Activated T-cell treated with anti-CD3 and anti-CD28 coated beads, Interleukin-2, amount 50 U/mL, for 4 hours (primary cell): ENCODE measurements at regions not wholly inside any gene's neighbourhood (a gene's known extent, or its start where the extent isn't known, plus 50 kb on each side); places are given as distances from the start of the nearest gene placed in this dataset.

Source experiments
- ATAC-seq, 2 donors: fragments of 200-7000 bp; cut with Tn5 transposase; one replicate each; pipeline ENCODE4 v1.10.0; 2021
- DNase-seq: peaks from one replicate; pipeline ENCODE4 v3.0.0-alpha.2; 2020
- H3K27me3 Mint-ChIP-seq: one replicate; pipeline ENCODE4 v1.8.0; 2021; ENCODE audit warnings: low read depth, mixed read lengths
- H3K36me3 Mint-ChIP-seq: one replicate; pipeline ENCODE4 v1.8.0; 2022; ENCODE audit warnings: mixed read lengths; ENCODE audit not compliant: insufficient read depth
- H3K4me1 Mint-ChIP-seq: one replicate; pipeline ENCODE4 v1.8.0; 2021; ENCODE audit warnings: low read depth, mixed read lengths
- H3K4me3 Mint-ChIP-seq: one replicate; pipeline ENCODE4 v1.8.0; 2021; ENCODE audit warnings: mild to moderate bottlenecking, moderate library complexity, mixed read lengths
- H3K9me3 Mint-ChIP-seq: one replicate; pipeline ENCODE4 v1.8.0; 2021; ENCODE audit warnings: mixed read lengths

GRCh38 chr5:167987490-167988280 is 303.8 kb upstream of the WWC1 start:
- ATAC-seq (no peak), DNase-seq (no peak)
- Mint-ChIP-seq H3K27me3 (no peaks in the 10 kb centered on the region), H3K4me1 (no peaks in the 10 kb centered on the region), H3K36me3 (no peaks in the 10 kb centered on the region), H3K4me3 (no peak overlapping the region), H3K9me3 (peaks cover 4% of the 10 kb centered on the region)

- Mint-ChIP-seq H3K36me3 (no peaks in the 10 kb centered on the region), H3K27me3 (no peaks in the 10 kb centered on the region), H3K4me1 (no peaks in the 10 kb centered on the region), H3K9me3 (no peaks in the 10 kb centered on the region), H3K4me3 (no peak overlapping the region)
- DNase-seq = no peak
- ATAC-seq = no peak
Observed at GRCh38 chr5:167992868-167993267, 298.6 kb upstream of the WWC1 start.

- Mint-ChIP-seq H3K4me3 (no peak overlapping the region), H3K27me3 (no peaks in the 10 kb centered on the region), H3K4me1 (no peaks in the 10 kb centered on the region), H3K36me3 (no peaks in the 10 kb centered on the region), H3K9me3 (no peaks in the 10 kb centered on the region)
- no peak for ATAC-seq
- DNase-seq = no peak
Observed at GRCh38 chr5:167993771-167994170, 297.7 kb upstream of the WWC1 start.

GRCh38 chr5:167995844-167996425 is 295.5 kb upstream of the WWC1 start:
- no peaks in the 10 kb centered on the region for H3K27me3 Mint-ChIP-seq
- DNase-seq = no peak
- no peaks in the 10 kb centered on the region for H3K36me3 Mint-ChIP-seq
- no peak overlapping the region for H3K4me3 Mint-ChIP-seq
- H3K9me3 Mint-ChIP-seq = no peaks in the 10 kb centered on the region
- ATAC-seq = no peak
- H3K4me1 Mint-ChIP-seq = no peaks in the 10 kb centered on the region

- no peaks in the 10 kb centered on the region for H3K36me3 Mint-ChIP-seq
- ATAC-seq = no peak
- no peak overlapping the region for H3K4me3 Mint-ChIP-seq
- no peaks in the 10 kb centered on the region for H3K27me3 Mint-ChIP-seq
- no peak for DNase-seq
- no peaks in the 10 kb centered on the region for H3K9me3 Mint-ChIP-seq
- H3K4me1 Mint-ChIP-seq = no peaks in the 10 kb centered on the region
Observed at GRCh38 chr5:167998148-167998767, 293.2 kb upstream of the WWC1 start.

GRCh38 chr5:167999182-167999581 is 292.3 kb upstream of the WWC1 start:
- no peaks in the 10 kb centered on the region for H3K4me1 Mint-ChIP-seq

GRCh38 chr5:168001318-168001717 is 290.1 kb upstream of the WWC1 start:
- DNase-seq (no peak), ATAC-seq (no peak)
- H3K4me3 Mint-ChIP-seq = no peak overlapping the region
- no peaks in the 10 kb centered on the region for H3K27me3 Mint-ChIP-seq
- no peaks in the 10 kb centered on the region for H3K36me3 Mint-ChIP-seq
- H3K9me3 Mint-ChIP-seq = no peaks in the 10 kb centered on the region
- no peaks in the 10 kb centered on the region for H3K4me1 Mint-ChIP-seq

More at GRCh38 chr5:167999182-167999581, 292.3 kb upstream of the WWC1 start:
- Mint-ChIP-seq H3K36me3 (no peaks in the 10 kb centered on the region), H3K4me3 (no peak overlapping the region), H3K9me3 (no peaks in the 10 kb centered on the region), H3K27me3 (no peaks in the 10 kb centered on the region)
- DNase-seq (no peak), ATAC-seq (no peak)

- Mint-ChIP-seq H3K4me1 (no peaks in the 10 kb centered on the region), H3K36me3 (no peaks in the 10 kb centered on the region), H3K4me3 (no peak overlapping the region), H3K27me3 (no peaks in the 10 kb centered on the region), H3K9me3 (no peaks in the 10 kb centered on the region)
- DNase-seq (no peak), ATAC-seq (no peak)
Observed at GRCh38 chr5:168002116-168002515, 289.3 kb upstream of the WWC1 start.

- no peak for DNase-seq
- Mint-ChIP-seq H3K9me3 (no peaks in the 10 kb centered on the region), H3K27me3 (no peaks in the 10 kb centered on the region), H3K36me3 (no peaks in the 10 kb centered on the region), H3K4me3 (no peak overlapping the region), H3K4me1 (no peaks in the 10 kb centered on the region)
- ATAC-seq = no peak
Observed at GRCh38 chr5:168005093-168005492, 286.4 kb upstream of the WWC1 start.

- ATAC-seq = no peak
- no peak for DNase-seq
- Mint-ChIP-seq H3K27me3 (no peaks in the 10 kb centered on the region), H3K4me3 (no peak overlapping the region), H3K9me3 (no peaks in the 10 kb centered on the region), H3K4me1 (no peaks in the 10 kb centered on the region), H3K36me3 (no peaks in the 10 kb centered on the region)
Observed at GRCh38 chr5:168005936-168006335, 285.5 kb upstream of the WWC1 start.

- Mint-ChIP-seq H3K4me1 (no peaks in the 10 kb centered on the region), H3K27me3 (no peaks in the 10 kb centered on the region), H3K4me3 (no peak overlapping the region), H3K36me3 (no peaks in the 10 kb centered on the region), H3K9me3 (no peaks in the 10 kb centered on the region)
- ATAC-seq (no peak), DNase-seq (no peak)
Observed at GRCh38 chr5:168006456-168007130, 284.9 kb upstream of the WWC1 start.

GRCh38 chr5:168007286-168007685 is 284.2 kb upstream of the WWC1 start:
- no peak for ATAC-seq

GRCh38 chr5:168008555-168008954 is 282.9 kb upstream of the WWC1 start:
- no peaks in the 10 kb centered on the region for H3K27me3 Mint-ChIP-seq
- H3K4me3 Mint-ChIP-seq = no peak overlapping the region
- ATAC-seq (no peak), DNase-seq (no peak)
- no peaks in the 10 kb centered on the region for H3K9me3 Mint-ChIP-seq
- no peaks in the 10 kb centered on the region for H3K4me1 Mint-ChIP-seq
- H3K36me3 Mint-ChIP-seq = no peaks in the 10 kb centered on the region

More at GRCh38 chr5:168007286-168007685, 284.2 kb upstream of the WWC1 start:
- Mint-ChIP-seq H3K9me3 (no peaks in the 10 kb centered on the region), H3K4me1 (no peaks in the 10 kb centered on the region), H3K27me3 (no peaks in the 10 kb centered on the region), H3K36me3 (no peaks in the 10 kb centered on the region), H3K4me3 (no peak overlapping the region)
- no peak for DNase-seq

- no peak for ATAC-seq
- no peaks in the 10 kb centered on the region for H3K9me3 Mint-ChIP-seq
Observed at GRCh38 chr5:168011096-168011495, 280.3 kb upstream of the WWC1 start.

More at GRCh38 chr5:168011096-168011495, 280.3 kb upstream of the WWC1 start:
- H3K36me3 Mint-ChIP-seq = no peaks in the 10 kb centered on the region
- no peak for DNase-seq
- H3K27me3 Mint-ChIP-seq = no peaks in the 10 kb centered on the region
- no peak overlapping the region for H3K4me3 Mint-ChIP-seq
- H3K4me1 Mint-ChIP-seq = no peaks in the 10 kb centered on the region
